ENCODE measurements at regions not wholly inside any gene's neighbourhood (a gene's known extent, or its start where the extent isn't known, plus 50 kb on each side); places are given as distances from the start of the nearest gene placed in this dataset.

DNA sequence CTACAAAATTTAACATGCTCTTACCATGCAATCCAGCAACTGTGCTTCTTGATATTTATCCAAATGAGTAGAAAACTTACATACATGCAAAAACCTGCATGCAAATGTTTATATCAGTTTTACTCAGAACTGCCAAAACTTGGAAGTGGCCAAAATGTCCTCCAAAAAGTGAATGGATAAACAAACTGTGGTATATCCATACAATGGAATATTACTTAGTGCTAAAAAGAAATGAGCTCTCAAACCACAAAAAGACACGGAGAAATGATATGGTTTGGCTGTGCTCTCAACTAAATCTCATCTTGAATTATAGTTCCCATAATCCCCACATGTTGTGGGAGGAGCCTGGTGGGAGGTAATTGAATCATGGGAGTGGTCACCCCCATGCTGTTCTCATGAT lies 267.2 kb downstream of the ZEB2 start:
- H3K4me3 ChIP-seq (ENCODE audit: low read depth, low read length) = no peak overlapping the region
- DNase-seq (ENCODE audit: low read depth) = no peak
- TF ChIP-seq, protein P1, sequence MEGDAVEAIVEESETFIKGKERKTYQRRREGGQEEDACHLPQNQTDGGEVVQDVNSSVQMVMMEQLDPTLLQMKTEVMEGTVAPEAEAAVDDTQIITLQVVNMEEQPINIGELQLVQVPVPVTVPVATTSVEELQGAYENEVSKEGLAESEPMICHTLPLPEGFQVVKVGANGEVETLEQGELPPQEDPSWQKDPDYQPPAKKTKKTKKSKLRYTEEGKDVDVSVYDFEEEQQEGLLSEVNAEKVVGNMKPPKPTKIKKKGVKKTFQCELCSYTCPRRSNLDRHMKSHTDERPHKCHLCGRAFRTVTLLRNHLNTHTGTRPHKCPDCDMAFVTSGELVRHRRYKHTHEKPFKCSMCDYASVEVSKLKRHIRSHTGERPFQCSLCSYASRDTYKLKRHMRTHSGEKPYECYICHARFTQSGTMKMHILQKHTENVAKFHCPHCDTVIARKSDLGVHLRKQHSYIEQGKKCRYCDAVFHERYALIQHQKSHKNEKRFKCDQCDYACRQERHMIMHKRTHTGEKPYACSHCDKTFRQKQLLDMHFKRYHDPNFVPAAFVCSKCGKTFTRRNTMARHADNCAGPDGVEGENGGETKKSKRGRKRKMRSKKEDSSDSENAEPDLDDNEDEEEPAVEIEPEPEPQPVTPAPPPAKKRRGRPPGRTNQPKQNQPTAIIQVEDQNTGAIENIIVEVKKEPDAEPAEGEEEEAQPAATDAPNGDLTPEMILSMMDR (IDR thresholded peaks at IDR 0.05; ENCODE audit: insufficient read depth, low read length) = no peak

DNA sequence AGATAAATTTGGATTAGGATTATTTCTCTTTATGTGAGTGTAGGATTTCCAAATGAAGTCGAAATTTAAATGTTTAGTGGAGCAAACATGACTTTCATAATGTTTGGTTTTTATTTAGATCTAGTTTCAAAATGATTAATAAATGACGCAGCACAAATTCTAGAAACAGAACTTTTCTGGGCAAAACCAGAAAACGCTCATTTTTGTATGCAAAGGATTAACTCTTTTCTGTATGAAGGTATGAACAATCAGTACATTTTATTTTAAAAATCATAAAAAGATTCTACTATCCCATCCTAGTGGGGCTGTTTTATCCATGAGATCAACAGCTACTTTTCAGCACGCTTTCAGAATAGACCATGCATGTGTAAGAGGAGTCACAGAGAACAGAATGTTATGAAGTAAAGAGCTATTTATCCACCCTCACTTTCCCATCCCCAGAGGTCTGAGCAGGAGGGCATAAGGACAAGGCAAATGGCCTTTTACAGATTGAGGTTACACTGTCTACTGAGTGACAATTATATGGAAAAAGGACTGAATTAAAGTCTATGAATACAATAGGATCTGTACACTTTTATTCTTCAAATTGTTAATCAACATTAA lies 270.8 kb downstream of the ZEB2 start:
- TF ChIP-seq, protein P1 (IDR thresholded peaks at IDR 0.05; ENCODE audit: insufficient read depth, low read length) = no peak
- peak; percentile 2 for DNase-seq (ENCODE audit: low read depth)
- no peak overlapping the region for H3K4me3 ChIP-seq (ENCODE audit: low read depth, low read length)

DNA sequence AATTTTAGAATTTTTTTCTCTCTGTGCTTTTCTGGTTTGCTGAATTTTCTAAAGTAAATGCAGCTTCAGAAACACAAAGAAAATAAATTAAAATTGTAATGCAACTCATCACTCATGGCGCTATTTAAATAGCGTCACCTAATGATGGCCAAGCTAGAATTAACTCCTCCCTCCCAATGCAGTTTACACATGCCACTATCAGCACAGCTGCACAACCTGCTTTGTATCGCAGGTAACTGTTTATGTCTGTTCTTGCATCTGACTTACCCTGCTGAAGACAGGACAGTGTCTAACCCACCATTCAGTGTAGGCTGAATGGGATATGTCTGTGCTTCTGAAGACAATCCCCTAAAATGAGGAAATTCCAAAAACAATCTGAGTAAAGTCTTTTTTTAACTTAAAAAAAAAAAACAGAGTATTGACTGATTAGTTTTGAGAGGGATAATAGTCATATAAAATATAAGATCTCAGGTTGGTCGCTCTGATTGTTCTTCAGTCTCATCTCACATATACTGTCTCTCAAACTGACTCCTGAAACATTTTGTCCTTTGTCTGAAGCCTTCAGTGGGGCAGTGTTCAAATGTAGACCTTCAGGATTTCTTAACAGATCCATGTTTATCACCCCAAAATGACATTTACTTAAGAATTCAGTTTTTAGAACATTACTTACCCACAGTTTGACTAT lies 271.4 kb downstream of the ZEB2 start:
- H3K4me3 ChIP-seq (ENCODE audit: low read depth, low read length) = no peak overlapping the region
- TF ChIP-seq, protein P1 (IDR thresholded peaks at IDR 0.05; ENCODE audit: insufficient read depth, low read length) = no peak
- DNase-seq (ENCODE audit: low read depth) = peak; percentile 2

DNA sequence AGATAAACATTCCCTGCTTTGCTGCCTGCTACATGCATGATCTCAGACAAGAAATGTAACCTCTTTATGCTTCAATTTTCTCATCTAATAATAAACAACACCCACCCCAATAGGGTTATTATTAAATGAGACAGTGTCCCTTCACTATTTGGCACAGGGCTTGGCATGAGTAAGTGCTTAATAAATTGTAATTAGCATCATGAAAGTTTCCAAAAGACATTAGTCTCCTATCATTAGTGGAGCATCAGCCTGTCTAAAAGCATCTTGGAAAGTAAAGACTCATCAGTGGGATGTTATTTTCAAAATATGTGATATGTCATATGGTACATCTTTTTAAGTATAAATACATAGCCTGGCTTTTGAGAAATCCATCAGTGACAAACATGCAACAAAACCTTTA lies 275.0 kb downstream of the ZEB2 start:
- TF ChIP-seq, protein P1 (IDR thresholded peaks at IDR 0.05; ENCODE audit: insufficient read depth, low read length) = no peak
- no peak overlapping the region for H3K4me3 ChIP-seq (ENCODE audit: low read depth, low read length)
- no peak for DNase-seq (ENCODE audit: low read depth)

DNA sequence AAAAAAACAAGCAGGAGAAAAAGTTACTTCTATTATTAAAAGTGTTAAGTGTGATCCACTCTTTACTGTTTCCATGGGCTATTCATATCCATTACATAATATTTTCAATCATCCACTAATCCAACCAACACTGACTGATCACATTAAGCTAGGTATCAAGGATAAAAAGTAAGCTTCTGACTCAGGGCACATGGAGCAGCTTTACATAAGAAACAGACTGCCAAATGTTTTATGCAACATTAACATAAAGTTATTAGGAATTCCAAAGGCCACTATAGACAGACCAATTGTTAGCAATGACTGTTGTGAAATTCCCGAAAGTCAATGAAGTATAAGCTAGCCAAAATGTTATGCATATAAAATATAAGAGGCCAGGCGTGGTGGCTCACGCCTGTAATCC lies 277.6 kb downstream of the ZEB2 start:
- TF ChIP-seq, protein P1 (IDR thresholded peaks at IDR 0.05; ENCODE audit: insufficient read depth, low read length) = no peak
- DNase-seq (ENCODE audit: low read depth) = no peak

DNA sequence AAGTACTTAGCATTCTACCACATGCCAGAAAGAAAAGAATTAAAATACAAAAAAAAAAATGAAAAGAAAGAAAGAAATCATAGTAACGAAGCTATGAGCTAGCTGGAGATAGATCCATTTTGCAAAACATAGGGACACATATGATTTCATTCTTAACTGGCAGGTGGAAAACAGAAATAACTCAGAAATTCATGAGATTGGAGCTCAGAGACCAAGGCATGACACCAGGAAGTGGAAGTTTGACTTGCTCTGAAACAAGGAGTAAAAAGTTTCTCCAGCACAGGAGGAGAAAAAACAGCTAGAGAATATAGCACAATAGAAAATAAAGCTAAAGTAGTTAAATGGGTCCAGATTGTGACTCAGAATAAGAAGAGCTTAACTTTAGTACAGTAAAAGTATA lies 278.1 kb downstream of the ZEB2 start:
- TF ChIP-seq, protein P1 (IDR thresholded peaks at IDR 0.05; ENCODE audit: insufficient read depth, low read length) = no peak
- H3K4me3 ChIP-seq (ENCODE audit: low read depth, low read length) = no peak overlapping the region
- no peak for DNase-seq (ENCODE audit: low read depth)

More for the DNA sequence above, 277.6 kb downstream of the ZEB2 start:
- no peak overlapping the region for H3K4me3 ChIP-seq (ENCODE audit: low read depth, low read length)
